ENCODE measurements at regions not wholly inside any gene's neighbourhood (a gene's known extent, or its start where the extent isn't known, plus 50 kb on each side); places are given as distances from the start of the nearest gene placed in this dataset.
"Not testable (repeated sequence)": the region's sequence is repeated elsewhere in the genome, so short reads cannot be mapped to it uniquely, and the experiment has no call there.

DNA sequence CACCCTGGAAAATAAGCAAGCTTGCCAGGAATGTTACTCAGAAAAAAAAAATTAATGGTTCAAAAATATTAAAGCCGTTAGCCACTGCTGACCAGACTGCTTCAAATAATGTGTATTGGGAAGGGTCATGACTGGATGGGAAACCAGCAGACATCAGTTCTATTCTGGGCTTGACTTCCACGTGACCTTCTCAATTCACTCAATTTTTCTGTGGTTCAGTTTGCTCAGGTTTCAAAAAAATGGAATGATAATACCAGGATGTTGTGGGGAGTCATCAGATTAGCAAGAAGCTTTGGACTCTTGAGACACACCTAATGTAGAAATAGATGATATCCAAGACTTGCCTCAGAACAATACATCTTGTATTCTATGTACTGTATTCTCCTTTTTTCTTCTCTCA, 541.9 kb upstream of the BOD1L1 start:
- peaks cover 24% of the 10 kb centered on the region for H3K4me1 ChIP-seq (ENCODE audit: control insufficient read depth, extremely low read depth, insufficient read depth, low read length)
- H3K9me1 ChIP-seq (ENCODE audit: control insufficient read depth, extremely low read depth, insufficient read depth, low read length) = no peaks in the 10 kb centered on the region
- FAIRE-seq (peak; percentile 23), DNase-seq (ENCODE audit: low read depth, low spot score) (no peak)
- no peaks in the 10 kb centered on the region for H3K9me3 ChIP-seq (ENCODE audit: control insufficient read depth, low read depth, low read length)
- H2AFZ ChIP-seq (ENCODE audit: control insufficient read depth, low read length) = no peak overlapping the region
- H3K4me3 ChIP-seq (ENCODE audit: control insufficient read depth in 2 of 3, extremely low read depth in 1 of 3, insufficient read depth in 2 of 3, low read depth in 1 of 3, low read length in 3 of 3) = no peak overlapping the region
- H4K20me1 ChIP-seq (ENCODE audit: control insufficient read depth, extremely low read depth, insufficient read depth, low read length) = no peaks in the 10 kb centered on the region
- H3K79me2 ChIP-seq (ENCODE audit: control insufficient read depth, insufficient read depth, low read length) = no peaks in the 10 kb centered on the region
- H3K27ac ChIP-seq (ENCODE audit: control insufficient read depth, insufficient read depth, low read length) = peak overlapping the region; percentile 7
- TF ChIP-seq, protein P1, sequence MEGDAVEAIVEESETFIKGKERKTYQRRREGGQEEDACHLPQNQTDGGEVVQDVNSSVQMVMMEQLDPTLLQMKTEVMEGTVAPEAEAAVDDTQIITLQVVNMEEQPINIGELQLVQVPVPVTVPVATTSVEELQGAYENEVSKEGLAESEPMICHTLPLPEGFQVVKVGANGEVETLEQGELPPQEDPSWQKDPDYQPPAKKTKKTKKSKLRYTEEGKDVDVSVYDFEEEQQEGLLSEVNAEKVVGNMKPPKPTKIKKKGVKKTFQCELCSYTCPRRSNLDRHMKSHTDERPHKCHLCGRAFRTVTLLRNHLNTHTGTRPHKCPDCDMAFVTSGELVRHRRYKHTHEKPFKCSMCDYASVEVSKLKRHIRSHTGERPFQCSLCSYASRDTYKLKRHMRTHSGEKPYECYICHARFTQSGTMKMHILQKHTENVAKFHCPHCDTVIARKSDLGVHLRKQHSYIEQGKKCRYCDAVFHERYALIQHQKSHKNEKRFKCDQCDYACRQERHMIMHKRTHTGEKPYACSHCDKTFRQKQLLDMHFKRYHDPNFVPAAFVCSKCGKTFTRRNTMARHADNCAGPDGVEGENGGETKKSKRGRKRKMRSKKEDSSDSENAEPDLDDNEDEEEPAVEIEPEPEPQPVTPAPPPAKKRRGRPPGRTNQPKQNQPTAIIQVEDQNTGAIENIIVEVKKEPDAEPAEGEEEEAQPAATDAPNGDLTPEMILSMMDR (optimal IDR thresholded peaks at IDR 0.05 in 1 of 3, IDR thresholded peaks at IDR 0.05 in 1 of 3, conservative IDR thresholded peaks at IDR 0.05 in 1 of 3; ENCODE audit: extremely low read depth in 1 of 3, insufficient read depth in 2 of 3, low read length in 3 of 3) = no peak
- TF ChIP-seq EZH2 (IDR thresholded peaks at IDR 0.05; ENCODE audit: low read length) = no peak
- no peaks in the 10 kb centered on the region for H3K27me3 ChIP-seq (ENCODE audit: control insufficient read depth, extremely low read depth, insufficient read depth, low read length)
- dilution Hi-C loops (cut with MboI; ENCODE audit: extremely low pct_ligation_motif_present, low sequenced_read_pairs) = no loop called here
- H3K9ac ChIP-seq (ENCODE audit: control insufficient read depth, extremely low read depth, insufficient read depth, low read length) = no peak overlapping the region
- H3K4me2 ChIP-seq (ENCODE audit: control insufficient read depth, extremely low read depth, insufficient read depth, low read depth, low read length) = no peak overlapping the region
- no peaks in the 10 kb centered on the region for H3K36me3 ChIP-seq (ENCODE audit: control insufficient read depth in 2 of 2, extremely low read depth in 1 of 2, insufficient read depth in 2 of 2, low read length in 2 of 2)

DNA sequence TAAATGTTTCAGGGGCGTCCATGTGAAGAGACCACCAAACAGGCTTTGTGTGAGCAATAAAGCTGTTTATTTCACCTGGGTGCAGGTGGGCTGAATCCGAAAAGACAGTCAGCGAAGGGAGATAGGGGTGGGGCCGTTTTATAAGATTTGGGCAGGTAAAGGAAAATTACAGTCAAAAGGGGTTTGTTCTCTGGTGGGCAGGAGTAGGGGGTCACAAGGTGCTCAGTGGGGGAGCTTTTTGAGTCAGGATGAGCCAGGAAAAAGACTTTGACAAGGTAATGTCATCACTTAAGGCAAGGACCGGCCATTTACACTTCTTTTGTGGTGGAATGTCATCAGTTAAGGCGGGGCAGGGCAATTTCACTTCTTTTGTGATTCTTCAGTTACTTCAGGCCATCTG, 542.4 kb upstream of the BOD1L1 start:
- not testable (repeated sequence) for H3K9me3 ChIP-seq (ENCODE audit: control insufficient read depth, low read depth, low read length); H3K79me2 ChIP-seq (ENCODE audit: control insufficient read depth, insufficient read depth, low read length)
- peaks cover 24% of the 10 kb centered on the region for H3K4me1 ChIP-seq (ENCODE audit: control insufficient read depth, extremely low read depth, insufficient read depth, low read length)

DNA sequence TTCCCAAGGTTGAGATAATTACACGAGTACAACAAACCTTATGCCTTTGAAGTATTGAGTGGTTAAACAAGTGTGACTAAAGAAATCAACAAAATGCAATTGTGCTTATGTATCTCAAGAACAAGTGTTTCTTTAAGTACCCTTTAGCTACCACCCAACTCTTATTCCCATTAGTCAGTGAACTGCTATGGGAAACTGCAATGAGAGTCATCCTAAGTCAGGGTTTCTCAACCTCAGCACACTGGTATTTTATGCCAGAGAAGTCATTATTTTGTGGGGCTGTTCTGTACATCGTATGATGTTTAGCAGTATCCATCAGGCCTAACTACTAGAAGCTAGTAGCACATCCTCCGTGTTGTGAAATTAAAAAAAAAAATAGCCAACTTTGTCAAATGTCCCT, 549.1 kb upstream of the BOD1L1 start:
- Histone ChIP-seq H3K36me3 (ENCODE audit: control insufficient read depth in 2 of 2, extremely low read depth in 1 of 2, insufficient read depth in 2 of 2, low read length in 2 of 2) (no peaks in the 10 kb centered on the region), H4K20me1 (ENCODE audit: control insufficient read depth, extremely low read depth, insufficient read depth, low read length) (no peaks in the 10 kb centered on the region), H3K9me3 (ENCODE audit: control insufficient read depth, low read depth, low read length) (no peaks in the 10 kb centered on the region), H3K9ac (ENCODE audit: control insufficient read depth, extremely low read depth, insufficient read depth, low read length) (no peak overlapping the region), H3K4me3 (ENCODE audit: control insufficient read depth in 2 of 3, extremely low read depth in 1 of 3, insufficient read depth in 2 of 3, low read depth in 1 of 3, low read length in 3 of 3) (no peak overlapping the region), H3K9me1 (ENCODE audit: control insufficient read depth, extremely low read depth, insufficient read depth, low read length) (no peaks in the 10 kb centered on the region), H3K4me1 (ENCODE audit: control insufficient read depth, extremely low read depth, insufficient read depth, low read length) (peaks cover 11% of the 10 kb centered on the region), H3K27me3 (ENCODE audit: control insufficient read depth, extremely low read depth, insufficient read depth, low read length) (no peaks in the 10 kb centered on the region), H3K27ac (ENCODE audit: control insufficient read depth, insufficient read depth, low read length) (no peak overlapping the region), H2AFZ (ENCODE audit: control insufficient read depth, low read length) (no peak overlapping the region), H3K79me2 (ENCODE audit: control insufficient read depth, insufficient read depth, low read length) (no peaks in the 10 kb centered on the region), H3K4me2 (ENCODE audit: control insufficient read depth, extremely low read depth, insufficient read depth, low read depth, low read length) (no peak overlapping the region)
- no peak for FAIRE-seq
- no peak for DNase-seq (ENCODE audit: low read depth, low spot score)
- dilution Hi-C loops (cut with MboI; ENCODE audit: extremely low pct_ligation_motif_present, low sequenced_read_pairs) = no loop called here
- TF ChIP-seq EZH2 (IDR thresholded peaks at IDR 0.05; ENCODE audit: low read length) = no peak
- TF ChIP-seq, protein P1 (optimal IDR thresholded peaks at IDR 0.05 in 1 of 3, IDR thresholded peaks at IDR 0.05 in 1 of 3, conservative IDR thresholded peaks at IDR 0.05 in 1 of 3; ENCODE audit: extremely low read depth in 1 of 3, insufficient read depth in 2 of 3, low read length in 3 of 3) = no peak

More for the DNA sequence above, 542.4 kb upstream of the BOD1L1 start:
- H3K27ac ChIP-seq (ENCODE audit: control insufficient read depth, insufficient read depth, low read length); H3K36me3 ChIP-seq (ENCODE audit: control insufficient read depth in 2 of 2, extremely low read depth in 1 of 2, insufficient read depth in 2 of 2, low read length in 2 of 2); H3K4me3 ChIP-seq (ENCODE audit: control insufficient read depth in 2 of 3, extremely low read depth in 1 of 3, insufficient read depth in 2 of 3, low read depth in 1 of 3, low read length in 3 of 3); dilution Hi-C loops (cut with MboI; ENCODE audit: extremely low pct_ligation_motif_present, low sequenced_read_pairs); H3K4me2 ChIP-seq (ENCODE audit: control insufficient read depth, extremely low read depth, insufficient read depth, low read depth, low read length); DNase-seq (ENCODE audit: low read depth, low spot score); H3K9ac ChIP-seq (ENCODE audit: control insufficient read depth, extremely low read depth, insufficient read depth, low read length); H2AFZ ChIP-seq (ENCODE audit: control insufficient read depth, low read length); H3K9me1 ChIP-seq (ENCODE audit: control insufficient read depth, extremely low read depth, insufficient read depth, low read length); H4K20me1 ChIP-seq (ENCODE audit: control insufficient read depth, extremely low read depth, insufficient read depth, low read length); H3K27me3 ChIP-seq (ENCODE audit: control insufficient read depth, extremely low read depth, insufficient read depth, low read length); FAIRE-seq: not testable (repeated sequence)
